ENCODE measurements at regions not wholly inside any gene's neighbourhood (a gene's known extent, or its start where the extent isn't known, plus 50 kb on each side); places are given as distances from the start of the nearest gene placed in this dataset.

GRCh38 chr3:153055217-153055616, 106.8 kb upstream of the RAP2B start:
- TF ChIP-seq CTCF (IDR thresholded peaks at IDR 0.05) = no peak
- no peak for TF ChIP-seq POLR2A (IDR thresholded peaks at IDR 0.05)
